ENCODE measurements at regions not wholly inside any gene's neighbourhood (a gene's known extent, or its start where the extent isn't known, plus 50 kb on each side); places are given as distances from the start of the nearest gene placed in this dataset.

- TF ChIP-seq, protein P1, sequence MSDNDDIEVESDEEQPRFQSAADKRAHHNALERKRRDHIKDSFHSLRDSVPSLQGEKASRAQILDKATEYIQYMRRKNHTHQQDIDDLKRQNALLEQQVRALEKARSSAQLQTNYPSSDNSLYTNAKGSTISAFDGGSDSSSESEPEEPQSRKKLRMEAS (IDR thresholded peaks at IDR 0.05), result no peak
- TF ChIP-seq TEAD4 (IDR thresholded peaks at IDR 0.05) (no peak), CREB1 (IDR thresholded peaks at IDR 0.05; ENCODE audit: low read depth) (no peak), ZBTB7A (IDR thresholded peaks at IDR 0.05; ENCODE audit: low read depth) (no peak), EP300 (IDR thresholded peaks at IDR 0.05; ENCODE audit: borderline replicate concordance) (no peak), TCF12 (IDR thresholded peaks at IDR 0.05; ENCODE audit: low read depth) (no peak), USF1 (IDR thresholded peaks at IDR 0.05) (no peak), TAF1 (IDR thresholded peaks at IDR 0.05; ENCODE audit: low read depth) (no peak), YY1 (IDR thresholded peaks at IDR 0.05; ENCODE audit: low read depth) (no peak), NFIC (IDR thresholded peaks at IDR 0.05) (no peak), RAD21 (IDR thresholded peaks at IDR 0.05; ENCODE audit: low read depth) (no peak), FOXM1 (IDR thresholded peaks at IDR 0.05; ENCODE audit: borderline replicate concordance, low read depth) (no peak), EGR1 (IDR thresholded peaks at IDR 0.05) (no peak), CEBPB (IDR thresholded peaks at IDR 0.05) (no peak)
- TF ChIP-seq, protein P2, sequence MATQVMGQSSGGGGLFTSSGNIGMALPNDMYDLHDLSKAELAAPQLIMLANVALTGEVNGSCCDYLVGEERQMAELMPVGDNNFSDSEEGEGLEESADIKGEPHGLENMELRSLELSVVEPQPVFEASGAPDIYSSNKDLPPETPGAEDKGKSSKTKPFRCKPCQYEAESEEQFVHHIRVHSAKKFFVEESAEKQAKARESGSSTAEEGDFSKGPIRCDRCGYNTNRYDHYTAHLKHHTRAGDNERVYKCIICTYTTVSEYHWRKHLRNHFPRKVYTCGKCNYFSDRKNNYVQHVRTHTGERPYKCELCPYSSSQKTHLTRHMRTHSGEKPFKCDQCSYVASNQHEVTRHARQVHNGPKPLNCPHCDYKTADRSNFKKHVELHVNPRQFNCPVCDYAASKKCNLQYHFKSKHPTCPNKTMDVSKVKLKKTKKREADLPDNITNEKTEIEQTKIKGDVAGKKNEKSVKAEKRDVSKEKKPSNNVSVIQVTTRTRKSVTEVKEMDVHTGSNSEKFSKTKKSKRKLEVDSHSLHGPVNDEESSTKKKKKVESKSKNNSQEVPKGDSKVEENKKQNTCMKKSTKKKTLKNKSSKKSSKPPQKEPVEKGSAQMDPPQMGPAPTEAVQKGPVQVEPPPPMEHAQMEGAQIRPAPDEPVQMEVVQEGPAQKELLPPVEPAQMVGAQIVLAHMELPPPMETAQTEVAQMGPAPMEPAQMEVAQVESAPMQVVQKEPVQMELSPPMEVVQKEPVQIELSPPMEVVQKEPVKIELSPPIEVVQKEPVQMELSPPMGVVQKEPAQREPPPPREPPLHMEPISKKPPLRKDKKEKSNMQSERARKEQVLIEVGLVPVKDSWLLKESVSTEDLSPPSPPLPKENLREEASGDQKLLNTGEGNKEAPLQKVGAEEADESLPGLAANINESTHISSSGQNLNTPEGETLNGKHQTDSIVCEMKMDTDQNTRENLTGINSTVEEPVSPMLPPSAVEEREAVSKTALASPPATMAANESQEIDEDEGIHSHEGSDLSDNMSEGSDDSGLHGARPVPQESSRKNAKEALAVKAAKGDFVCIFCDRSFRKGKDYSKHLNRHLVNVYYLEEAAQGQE (IDR thresholded peaks at IDR 0.05; ENCODE audit: low read depth), result no peak
Measured at GRCh38 chrX:39372115-39372514, 570.9 kb downstream of the MID1IP1 start.

DNA sequence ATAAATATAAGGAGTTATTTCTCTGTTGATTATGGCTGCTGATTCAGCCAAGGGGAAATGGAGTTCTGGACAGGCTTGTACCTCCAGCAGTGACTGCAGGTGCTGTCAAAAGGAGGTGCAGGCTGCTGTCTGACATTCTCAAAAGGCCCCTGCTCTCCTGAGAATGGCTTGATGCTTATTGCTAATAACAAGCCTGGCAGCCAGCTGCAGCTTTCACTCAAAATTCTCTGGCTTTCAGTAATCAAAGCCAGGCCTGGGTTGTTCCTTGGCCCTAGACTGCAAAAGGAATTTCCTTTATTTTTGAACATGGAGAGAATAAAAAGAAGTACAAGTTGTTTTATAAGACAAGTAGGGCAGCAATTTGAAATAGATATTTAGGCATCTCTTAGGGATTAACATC, 575.9 kb downstream of the MID1IP1 start:
- TF ChIP-seq CREB1 (IDR thresholded peaks at IDR 0.05; ENCODE audit: low read depth) (no peak), USF1 (IDR thresholded peaks at IDR 0.05) (no peak), EGR1 (IDR thresholded peaks at IDR 0.05) (no peak), YY1 (IDR thresholded peaks at IDR 0.05; ENCODE audit: low read depth) (no peak), TAF1 (IDR thresholded peaks at IDR 0.05; ENCODE audit: low read depth) (no peak), FOXM1 (IDR thresholded peaks at IDR 0.05; ENCODE audit: borderline replicate concordance, low read depth) (no peak), TCF12 (IDR thresholded peaks at IDR 0.05; ENCODE audit: low read depth) (no peak), ZBTB7A (IDR thresholded peaks at IDR 0.05; ENCODE audit: low read depth) (no peak), RAD21 (IDR thresholded peaks at IDR 0.05; ENCODE audit: low read depth) (no peak), NFIC (IDR thresholded peaks at IDR 0.05) (no peak), EP300 (IDR thresholded peaks at IDR 0.05; ENCODE audit: borderline replicate concordance) (no peak), TEAD4 (IDR thresholded peaks at IDR 0.05) (no peak), CEBPB (IDR thresholded peaks at IDR 0.05) (no peak)
- TF ChIP-seq, protein P2 (IDR thresholded peaks at IDR 0.05; ENCODE audit: low read depth), result no peak
- TF ChIP-seq, protein P1 (IDR thresholded peaks at IDR 0.05), result no peak

GRCh38 chrX:39377773-39378172, 576.5 kb downstream of the MID1IP1 start:
- TF ChIP-seq USF1 (IDR thresholded peaks at IDR 0.05) (no peak), YY1 (IDR thresholded peaks at IDR 0.05; ENCODE audit: low read depth) (no peak), TCF12 (IDR thresholded peaks at IDR 0.05; ENCODE audit: low read depth) (no peak), NFIC (IDR thresholded peaks at IDR 0.05) (no peak), TEAD4 (IDR thresholded peaks at IDR 0.05) (no peak), CEBPB (IDR thresholded peaks at IDR 0.05) (no peak), ZBTB7A (IDR thresholded peaks at IDR 0.05; ENCODE audit: low read depth) (no peak), EGR1 (IDR thresholded peaks at IDR 0.05) (no peak), CREB1 (IDR thresholded peaks at IDR 0.05; ENCODE audit: low read depth) (no peak), TAF1 (IDR thresholded peaks at IDR 0.05; ENCODE audit: low read depth) (no peak), FOXM1 (IDR thresholded peaks at IDR 0.05; ENCODE audit: borderline replicate concordance, low read depth) (no peak), RAD21 (IDR thresholded peaks at IDR 0.05; ENCODE audit: low read depth) (no peak), EP300 (IDR thresholded peaks at IDR 0.05; ENCODE audit: borderline replicate concordance) (no peak)
- TF ChIP-seq, protein P2 (IDR thresholded peaks at IDR 0.05; ENCODE audit: low read depth), result no peak
- TF ChIP-seq, protein P1 (IDR thresholded peaks at IDR 0.05), result no peak

Data from Ishikawa (cell line).